Adrenal gland (tissue), 5 donors: ENCODE measurements at regions not wholly inside any gene's neighbourhood (a gene's known extent, or its start where the extent isn't known, plus 50 kb on each side); places are given as distances from the start of the nearest gene placed in this dataset.

Source experiments
- POLR2A ChIP-seq, 2 donors: fragments of 450-650 bp; IDR thresholded peaks; one replicate each; pipeline ENCODE4 v1.6.1; 2017; ENCODE audit warnings: antibody characterized with exemption in 2 of 2, mild to moderate bottlenecking in 2 of 2, moderate library complexity in 1 of 2
- TF ChIP-seq, protein P1 (sequence below), 6 experiments: fragments of 450-650 bp in 4 of 6; fragments of 200-600 bp in 2 of 6; sonication (generic) in 1 of 6; IDR thresholded peaks; 1 replicate in 5 of 6; 2 replicates in 1 of 6; pipeline versions ENCODE4 v1.5.1 to v1.8.0; 2016 to 2021; ENCODE audit warnings: antibody characterized with exemption in 6 of 6, mild to moderate bottlenecking in 2 of 6, moderate library complexity in 1 of 6
- donor health status: DM: no; HTN: no; CAD: no.

DNA sequence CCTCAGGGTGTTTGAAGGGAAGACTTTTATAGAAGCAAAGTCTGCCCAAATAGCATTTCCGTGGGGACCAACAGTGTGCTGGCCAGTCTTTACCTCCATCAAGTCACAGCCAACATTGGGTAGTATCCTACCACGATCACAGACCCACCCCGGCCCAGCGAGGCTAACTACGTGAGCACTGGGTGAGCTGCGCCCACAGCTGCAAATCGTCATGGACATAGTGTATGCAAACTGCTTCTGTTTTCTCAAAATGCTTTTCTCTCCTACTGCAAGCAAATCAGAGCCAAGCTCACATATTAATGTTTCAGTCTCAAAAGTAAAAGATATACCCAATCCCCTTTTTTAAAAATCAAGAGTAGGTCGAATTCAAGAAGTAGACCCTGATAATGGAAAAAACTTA, 592.8 kb upstream of the CDH4 start:
- TF ChIP-seq, protein P1, sequence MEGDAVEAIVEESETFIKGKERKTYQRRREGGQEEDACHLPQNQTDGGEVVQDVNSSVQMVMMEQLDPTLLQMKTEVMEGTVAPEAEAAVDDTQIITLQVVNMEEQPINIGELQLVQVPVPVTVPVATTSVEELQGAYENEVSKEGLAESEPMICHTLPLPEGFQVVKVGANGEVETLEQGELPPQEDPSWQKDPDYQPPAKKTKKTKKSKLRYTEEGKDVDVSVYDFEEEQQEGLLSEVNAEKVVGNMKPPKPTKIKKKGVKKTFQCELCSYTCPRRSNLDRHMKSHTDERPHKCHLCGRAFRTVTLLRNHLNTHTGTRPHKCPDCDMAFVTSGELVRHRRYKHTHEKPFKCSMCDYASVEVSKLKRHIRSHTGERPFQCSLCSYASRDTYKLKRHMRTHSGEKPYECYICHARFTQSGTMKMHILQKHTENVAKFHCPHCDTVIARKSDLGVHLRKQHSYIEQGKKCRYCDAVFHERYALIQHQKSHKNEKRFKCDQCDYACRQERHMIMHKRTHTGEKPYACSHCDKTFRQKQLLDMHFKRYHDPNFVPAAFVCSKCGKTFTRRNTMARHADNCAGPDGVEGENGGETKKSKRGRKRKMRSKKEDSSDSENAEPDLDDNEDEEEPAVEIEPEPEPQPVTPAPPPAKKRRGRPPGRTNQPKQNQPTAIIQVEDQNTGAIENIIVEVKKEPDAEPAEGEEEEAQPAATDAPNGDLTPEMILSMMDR (IDR thresholded peaks at IDR 0.05): no peak
- no peak for TF ChIP-seq POLR2A (IDR thresholded peaks at IDR 0.05)
